HG02678 (cell line): ENCODE measurements at regions not wholly inside any gene's neighbourhood (a gene's known extent, or its start where the extent isn't known, plus 50 kb on each side); places are given as distances from the start of the nearest gene placed in this dataset.
A peak's percentile ranks its signal among the peaks of the same experiment; 100 is the strongest.

ENCODE experiments used
- ATAC-seq: cut with Tn5 transposase; IDR thresholded peaks from one replicate; pipeline ENCODE4 v1.9.1; 2021; ENCODE audit warnings: mild to moderate bottlenecking, moderate library complexity; ENCODE audit not compliant: unreplicated experiment

DNA sequence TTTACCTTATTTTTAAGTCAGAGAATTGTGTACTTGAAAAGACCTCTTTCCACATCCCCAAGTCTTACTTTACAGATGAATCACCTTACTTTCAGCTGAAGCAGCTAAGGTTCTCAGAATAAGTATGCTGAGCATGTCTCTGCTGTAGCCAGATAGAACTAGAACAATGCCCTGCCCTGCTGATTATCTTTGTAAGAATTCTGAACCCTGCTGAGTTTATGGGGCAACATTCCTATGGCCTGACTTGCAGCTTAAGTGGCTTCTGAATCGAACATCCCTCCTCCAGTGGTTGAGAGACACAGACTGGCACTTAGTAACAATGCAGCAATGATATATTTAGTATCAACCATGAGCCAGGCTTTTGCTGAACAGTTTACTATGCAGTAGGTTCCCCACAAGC lies 592.0 kb upstream of the WWC1 start:
- no peak for ATAC-seq

DNA sequence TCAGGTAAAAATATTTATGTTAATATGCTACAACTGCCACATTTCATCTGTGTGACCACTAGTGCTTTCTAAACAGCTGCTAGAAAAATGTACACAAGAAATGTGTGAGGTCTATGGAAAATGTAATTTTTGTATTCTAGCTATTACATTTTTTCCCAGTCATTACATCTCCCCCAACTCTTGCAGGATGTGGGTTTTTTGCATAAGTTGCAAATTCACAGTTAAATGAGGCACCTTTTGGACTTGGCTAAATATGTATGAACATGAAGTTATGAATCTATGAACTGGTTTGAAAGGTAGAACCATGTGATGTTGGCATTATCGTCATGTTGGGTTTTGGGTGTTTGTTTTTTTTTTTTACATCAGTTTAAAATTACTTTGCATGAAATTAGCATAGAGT lies 590.4 kb upstream of the WWC1 start:
- no peak for ATAC-seq

GRCh38 chr5:167702014-167702413 lies 589.4 kb upstream of the WWC1 start:
- no peak for ATAC-seq

DNA sequence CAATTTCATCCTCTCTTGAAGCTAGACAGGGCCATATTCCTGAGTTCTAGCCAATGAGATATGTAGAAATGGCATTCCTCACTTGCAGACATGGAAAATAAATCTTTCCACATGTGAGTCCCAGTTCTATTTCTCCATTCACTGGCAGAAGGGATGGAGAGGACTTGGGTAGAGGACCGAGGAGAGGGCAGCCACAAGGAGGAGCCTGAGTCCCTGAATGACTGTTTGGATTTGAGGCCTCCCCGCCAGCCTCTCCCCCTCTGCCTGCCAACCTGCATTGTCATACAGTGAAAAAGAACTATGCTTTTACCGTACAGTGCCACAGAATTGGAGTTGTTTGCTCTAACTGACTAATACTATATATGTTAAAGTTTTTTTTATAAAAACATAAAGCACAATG lies 583.0 kb upstream of the WWC1 start:
- ATAC-seq = no peak

GRCh38 chr5:167709625-167710024 lies 581.8 kb upstream of the WWC1 start:
- ATAC-seq = no peak

DNA sequence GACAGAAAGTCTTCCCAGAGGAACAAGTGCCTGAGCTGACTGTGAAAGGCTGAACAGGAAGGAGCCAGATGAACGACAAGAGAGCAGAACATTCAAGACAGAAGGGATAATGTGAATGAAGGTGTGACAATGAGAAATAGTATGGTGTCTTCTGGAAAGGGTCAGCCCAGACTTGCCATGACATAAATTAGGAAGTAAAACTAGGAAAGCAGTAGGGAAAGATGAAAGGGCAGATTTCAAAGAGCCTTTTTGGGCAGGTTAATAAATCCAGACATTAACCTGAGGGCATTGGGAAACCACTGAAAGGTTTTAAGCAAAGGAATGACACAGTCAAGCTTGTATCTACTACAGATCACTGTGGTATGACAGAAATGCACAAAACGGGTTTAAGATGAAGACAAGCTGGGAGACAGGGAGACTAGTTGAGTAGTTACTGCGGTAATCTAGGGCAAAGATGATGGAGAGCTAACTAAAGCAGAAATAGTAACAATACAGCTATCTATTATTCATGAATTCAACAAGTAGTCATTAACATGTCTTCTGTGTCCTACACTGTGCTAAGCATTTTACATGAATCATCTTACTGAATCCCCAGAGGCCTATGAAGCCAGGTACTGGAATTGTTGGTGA lies 580.9 kb upstream of the WWC1 start:
- no peak for ATAC-seq

- ATAC-seq = no peak
Measured at GRCh38 chr5:167712986-167713585, 578.4 kb upstream of the WWC1 start.

DNA sequence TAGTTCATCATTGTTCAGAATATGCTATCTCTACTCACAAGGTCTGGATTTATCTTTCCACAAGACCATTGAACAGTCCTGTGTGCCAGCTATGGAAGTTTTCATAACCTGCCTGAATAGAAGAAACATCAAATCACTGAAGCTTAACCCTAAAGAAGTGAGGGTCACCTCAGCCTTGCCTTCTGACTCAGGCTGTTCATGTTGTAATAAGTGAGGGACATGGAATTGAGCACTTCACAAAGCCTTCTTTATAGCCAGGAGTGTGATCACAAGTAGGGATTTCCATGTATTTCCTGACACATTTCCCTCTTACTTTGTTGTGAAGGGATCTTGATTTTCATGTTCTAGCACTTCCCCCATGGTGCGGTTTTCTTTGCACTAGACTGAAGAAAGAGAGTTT lies 577.5 kb upstream of the WWC1 start:
- no peak for ATAC-seq

DNA sequence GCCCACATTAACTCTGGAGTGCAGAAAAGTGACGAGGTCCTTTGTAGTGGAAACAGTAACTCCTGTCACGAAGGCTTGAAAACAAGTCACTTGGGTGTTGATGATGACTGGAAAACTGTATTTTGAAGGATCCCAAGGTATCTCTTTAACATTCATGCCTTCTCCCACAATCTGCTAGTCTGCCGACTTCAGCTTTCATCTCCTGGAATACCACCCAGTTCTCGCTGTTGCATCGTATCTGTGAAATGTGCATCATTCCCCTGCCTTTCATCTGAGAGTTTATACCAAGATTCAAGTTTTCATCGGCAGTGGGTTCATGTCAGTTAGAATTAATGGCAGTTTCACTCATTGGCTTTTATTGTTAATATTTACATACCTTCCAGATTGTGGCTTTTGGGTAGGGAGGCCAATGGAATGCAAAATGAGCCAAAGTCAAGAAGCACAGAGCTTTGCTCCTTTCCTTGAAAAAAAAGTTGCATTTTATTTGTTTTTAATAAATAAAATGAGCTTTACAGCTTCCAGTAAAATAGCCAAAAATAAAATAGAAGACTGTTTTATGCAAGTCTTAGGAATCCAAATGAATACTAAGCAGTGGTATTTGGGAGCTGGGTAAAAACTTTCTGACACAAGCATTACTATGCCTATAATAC lies 575.2 kb upstream of the WWC1 start:
- no peak for ATAC-seq

- ATAC-seq = no peak
Measured at GRCh38 chr5:167720259-167720658, 571.2 kb upstream of the WWC1 start.

DNA sequence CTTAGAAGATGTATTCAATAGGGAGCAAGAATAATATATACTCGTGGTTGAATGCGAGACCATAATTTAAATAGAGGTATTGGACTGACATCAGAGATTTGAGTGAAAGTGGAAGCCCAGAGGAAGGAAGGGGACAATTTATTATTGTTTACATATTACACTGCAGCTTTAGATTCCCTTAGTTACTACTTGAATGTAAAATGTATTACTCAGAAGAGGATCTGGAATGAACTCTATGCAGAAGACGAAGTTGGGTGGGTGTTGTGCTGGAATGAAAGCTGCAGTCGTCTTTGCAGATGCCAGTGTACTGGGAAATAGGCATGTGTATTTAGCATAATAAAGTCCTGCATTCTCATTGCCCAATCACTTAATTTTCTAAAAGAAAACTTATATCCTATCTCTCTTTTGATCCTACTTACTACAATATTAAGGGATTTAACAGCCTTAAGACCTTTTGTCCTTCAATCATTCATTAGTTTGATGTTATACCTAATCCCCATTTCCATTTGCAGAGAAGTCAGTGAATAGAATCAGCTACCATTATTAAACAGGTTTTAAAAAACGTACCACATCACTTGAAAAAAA lies 570.7 kb upstream of the WWC1 start:
- ATAC-seq = no peak

- ATAC-seq = no peak
Measured at GRCh38 chr5:167721926-167722440, 569.5 kb upstream of the WWC1 start.

DNA sequence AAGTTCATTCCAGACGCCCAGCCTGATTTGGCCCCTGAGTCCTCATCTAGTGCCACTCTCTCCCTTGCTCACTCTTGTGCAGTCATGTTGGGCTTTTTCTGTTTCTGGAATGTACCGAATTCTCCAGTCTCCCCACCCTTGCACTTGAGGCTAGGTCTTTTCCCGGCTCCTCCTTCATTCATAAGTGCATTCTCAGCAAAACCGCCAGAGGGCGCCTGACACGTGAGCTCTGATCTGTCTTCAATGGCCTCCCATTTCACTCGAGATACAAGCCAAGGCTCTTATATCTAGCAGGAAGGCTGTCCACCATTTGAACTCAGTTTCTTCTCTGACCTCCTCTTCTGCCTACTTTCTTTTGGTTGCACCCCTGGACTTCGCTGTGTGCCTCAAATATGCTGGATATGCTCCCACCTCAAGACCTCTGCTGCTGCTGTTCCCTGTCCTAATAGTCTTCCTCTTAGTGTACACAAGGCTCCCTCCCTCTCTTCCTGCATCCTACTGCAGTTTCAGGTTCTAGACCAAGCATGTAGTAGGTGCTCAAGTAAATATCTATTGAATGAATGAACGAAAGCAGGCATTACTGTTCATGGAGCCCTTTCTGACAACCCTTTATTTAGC lies 568.1 kb upstream of the WWC1 start:
- peak; percentile 98 for ATAC-seq

DNA sequence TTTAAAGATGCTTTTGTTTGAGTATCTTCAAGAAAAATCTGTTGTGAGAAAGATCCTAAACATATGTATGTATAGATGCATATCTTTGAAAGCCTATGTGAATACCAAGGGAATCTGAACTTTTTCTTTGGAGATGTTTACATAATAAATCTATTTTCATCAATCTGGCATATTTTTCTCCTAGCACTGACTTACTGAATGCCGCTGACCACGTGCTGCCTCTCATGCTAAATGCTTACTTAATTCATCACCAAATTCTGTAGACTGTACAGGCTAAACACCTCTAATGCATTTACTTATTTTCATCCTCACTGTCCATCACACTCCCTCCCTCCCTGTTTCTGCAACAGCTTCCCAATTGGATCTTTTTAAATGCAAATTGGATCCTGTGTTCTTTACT lies 566.2 kb upstream of the WWC1 start:
- ATAC-seq = no peak

GRCh38 chr5:167725741-167726140 lies 565.7 kb upstream of the WWC1 start:
- ATAC-seq = no peak

DNA sequence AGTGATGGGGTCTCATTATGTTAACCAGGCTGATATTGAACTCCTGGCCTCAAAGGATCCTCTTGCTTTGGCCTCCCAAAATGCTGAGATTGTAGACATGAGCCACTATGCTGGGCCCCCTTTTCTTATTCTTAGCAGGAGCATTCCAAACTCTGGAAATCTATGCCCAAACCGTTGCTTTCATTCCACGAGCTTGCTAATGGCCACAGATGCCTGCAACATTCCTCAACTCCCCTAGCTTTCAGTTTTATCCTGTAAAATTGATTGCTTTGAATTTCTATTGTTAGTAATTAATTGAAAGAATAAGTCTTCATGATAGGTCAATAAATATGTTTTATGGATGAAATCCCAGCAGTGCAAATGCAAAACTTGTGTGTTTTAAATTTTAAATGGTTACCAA lies 564.8 kb upstream of the WWC1 start:
- no peak for ATAC-seq

DNA sequence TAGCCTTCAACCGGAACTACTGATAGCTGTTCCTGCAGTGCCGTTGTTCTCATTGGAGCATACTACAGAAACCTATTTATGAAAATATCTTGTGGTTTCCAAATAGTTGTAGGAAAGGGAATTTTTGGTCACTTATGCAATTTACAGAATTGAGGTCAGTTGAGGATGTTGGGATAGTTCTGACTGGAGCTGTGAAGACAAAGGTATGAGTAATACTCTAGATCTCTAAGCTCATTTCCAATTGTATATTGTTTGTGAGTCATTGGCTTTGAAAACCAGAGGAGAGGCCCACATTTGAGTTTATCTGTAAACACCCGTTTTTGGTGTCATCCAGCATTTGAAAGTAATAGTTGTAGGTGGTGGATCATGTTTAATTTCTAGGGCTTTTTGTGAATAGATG lies 561.3 kb upstream of the WWC1 start:
- no peak for ATAC-seq

- no peak for ATAC-seq
Measured at GRCh38 chr5:167730656-167731055, 560.8 kb upstream of the WWC1 start.

DNA sequence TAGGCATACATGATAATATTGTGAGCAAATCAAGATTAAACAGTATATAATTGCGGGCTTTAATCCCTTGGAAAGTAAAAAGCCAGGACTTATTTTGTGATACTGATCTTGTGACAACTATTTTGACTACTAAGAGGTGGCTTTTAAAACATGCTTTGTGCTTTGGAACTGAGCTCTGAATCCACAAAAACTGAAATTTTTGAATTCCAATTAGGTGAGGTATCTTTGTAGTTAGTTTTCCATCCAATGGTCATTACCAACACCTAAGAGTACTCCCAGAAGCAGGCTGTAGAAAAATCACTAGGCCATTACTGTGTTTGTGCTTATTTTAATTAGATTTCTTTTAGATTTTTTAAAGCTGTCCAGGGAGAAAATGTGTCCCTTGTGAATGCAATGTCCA lies 559.5 kb upstream of the WWC1 start:
- ATAC-seq = no peak

GRCh38 chr5:167732499-167732898 lies 558.9 kb upstream of the WWC1 start:
- no peak for ATAC-seq

GRCh38 chr5:167736992-167737391 lies 554.5 kb upstream of the WWC1 start:
- ATAC-seq = no peak
